ENCODE measurements at regions not wholly inside any gene's neighbourhood (a gene's known extent, or its start where the extent isn't known, plus 50 kb on each side); places are given as distances from the start of the nearest gene placed in this dataset.

- in situ Hi-C loops (cut with MboI; ENCODE audit: low sequenced_read_pairs in 4 of 4) = no loop called here
Measured at GRCh38 chr15:79678032-79678701, 218.6 kb downstream of the MTHFS start.

DNA sequence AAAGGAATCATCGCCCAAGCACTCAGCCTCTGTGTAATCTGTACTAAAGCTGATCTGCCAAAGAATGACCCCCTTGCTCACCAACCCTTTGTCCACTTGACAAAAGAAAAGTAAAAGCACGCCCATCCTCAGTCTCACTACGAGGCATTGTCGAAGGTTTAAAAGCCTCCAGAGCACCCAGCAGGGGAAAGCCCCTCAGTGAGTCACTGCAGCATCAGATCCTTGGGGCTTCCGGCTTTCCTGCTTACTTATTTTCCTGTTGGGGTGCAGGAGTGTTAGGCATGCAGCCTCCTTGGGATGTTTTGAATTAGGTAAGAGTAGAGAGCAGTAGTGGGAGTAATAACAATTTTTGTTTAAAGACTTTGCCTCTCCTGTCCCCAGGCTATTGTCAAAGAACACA lies 216.1 kb downstream of the MTHFS start:
- intact Hi-C loops (cut with DNase I; ENCODE audit: low total_unique reads) = no loop called here
- no peak for ATAC-seq
- no peak for DNase-seq
- TF ChIP-seq CTCF (IDR thresholded peaks at IDR 0.05 in 4 of 5, conservative IDR thresholded peaks at IDR 0.05 in 1 of 5) (no peak), POLR2A (IDR thresholded peaks at IDR 0.05) (no peak)
- Histone ChIP-seq H3K9me3 (no peaks in the 10 kb centered on the region), H3K27ac (no peak overlapping the region), H3K4me3 (no peak overlapping the region), H3K27me3 (no peaks in the 10 kb centered on the region), H3K36me3 (no peaks in the 10 kb centered on the region), H3K4me1 (no peaks in the 10 kb centered on the region)
- in situ Hi-C loops (cut with MboI; ENCODE audit: low sequenced_read_pairs in 4 of 4) = no loop called here

More at GRCh38 chr15:79678032-79678701, 218.6 kb downstream of the MTHFS start:
- H3K4me1 ChIP-seq = no peaks in the 10 kb centered on the region
- intact Hi-C loops (cut with DNase I; ENCODE audit: low total_unique reads) = no loop called here
- no peaks in the 10 kb centered on the region for H3K27me3 ChIP-seq
- H3K27ac ChIP-seq = no peak overlapping the region
- no peak overlapping the region for H3K4me3 ChIP-seq
- no peak for ATAC-seq
- DNase-seq = no peak
- no peaks in the 10 kb centered on the region for H3K9me3 ChIP-seq
- TF ChIP-seq POLR2A (IDR thresholded peaks at IDR 0.05) = no peak
- TF ChIP-seq CTCF (IDR thresholded peaks at IDR 0.05 in 4 of 5, conservative IDR thresholded peaks at IDR 0.05 in 1 of 5) = no peak
- H3K36me3 ChIP-seq = no peaks in the 10 kb centered on the region

DNA sequence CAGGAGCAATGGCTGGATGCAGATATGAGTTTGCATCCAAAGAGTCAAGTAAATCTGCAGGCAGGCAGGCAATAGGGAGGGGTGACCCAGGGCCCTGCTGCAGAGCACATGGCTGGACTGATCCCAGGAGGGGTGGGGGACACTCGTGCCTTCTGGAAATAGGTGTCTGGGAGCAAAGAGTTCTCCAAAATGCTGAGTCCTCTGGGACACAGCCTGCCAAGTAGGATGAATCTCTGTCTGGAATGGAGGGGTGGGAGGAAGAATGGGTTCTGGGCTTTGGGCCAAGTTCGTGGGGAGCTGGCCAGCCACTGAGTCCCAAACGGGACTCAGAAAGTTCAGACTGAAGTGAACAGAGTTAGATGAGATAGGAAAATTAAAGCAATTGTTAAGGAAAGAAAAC lies 214.5 kb downstream of the MTHFS start:
- Histone ChIP-seq H3K27ac (no peak overlapping the region), H3K9me3 (no peaks in the 10 kb centered on the region), H3K4me1 (no peaks in the 10 kb centered on the region), H3K27me3 (no peaks in the 10 kb centered on the region), H3K36me3 (no peaks in the 10 kb centered on the region), H3K4me3 (no peak overlapping the region)
- ATAC-seq = no peak
- no peak for DNase-seq
- TF ChIP-seq POLR2A (IDR thresholded peaks at IDR 0.05) (no peak), CTCF (IDR thresholded peaks at IDR 0.05 in 4 of 5, conservative IDR thresholded peaks at IDR 0.05 in 1 of 5) (no peak)
- intact Hi-C loops (cut with DNase I; ENCODE audit: low total_unique reads) = no loop called here
- in situ Hi-C loops (cut with MboI; ENCODE audit: low sequenced_read_pairs in 4 of 4) = no loop called here

DNA sequence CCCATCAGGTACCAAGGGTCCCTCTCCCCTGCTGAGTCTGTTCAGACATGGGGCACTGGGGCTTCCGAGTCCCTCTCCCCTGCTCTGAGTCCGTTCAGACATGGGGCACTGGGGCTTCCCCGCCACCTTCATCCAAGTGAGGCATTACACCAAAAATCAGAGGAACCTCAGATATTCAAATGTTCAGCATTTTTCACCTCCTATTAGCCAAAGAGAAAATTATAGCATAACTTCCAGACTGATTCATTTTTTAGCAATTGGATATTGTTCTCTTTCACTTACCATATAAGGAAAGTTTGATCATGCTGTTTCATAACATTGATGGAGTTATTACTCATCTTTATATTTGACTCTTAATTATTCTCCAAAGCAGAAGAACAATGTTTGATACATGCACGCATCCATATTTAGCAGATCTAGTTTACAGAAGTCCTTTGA lies 213.9 kb downstream of the MTHFS start:
- intact Hi-C loops (cut with DNase I; ENCODE audit: low total_unique reads) = no loop called here

More for the DNA sequence above, 213.9 kb downstream of the MTHFS start:
- no peak overlapping the region for H3K27ac ChIP-seq
- in situ Hi-C loops (cut with MboI; ENCODE audit: low sequenced_read_pairs in 4 of 4) = no loop called here
- no peak overlapping the region for H3K4me3 ChIP-seq
- H3K27me3 ChIP-seq = no peaks in the 10 kb centered on the region
- no peaks in the 10 kb centered on the region for H3K9me3 ChIP-seq
- DNase-seq (no peak), ATAC-seq (no peak)
- H3K36me3 ChIP-seq = no peaks in the 10 kb centered on the region
- no peaks in the 10 kb centered on the region for H3K4me1 ChIP-seq
- TF ChIP-seq POLR2A (IDR thresholded peaks at IDR 0.05) = no peak
- TF ChIP-seq CTCF (IDR thresholded peaks at IDR 0.05 in 4 of 5, conservative IDR thresholded peaks at IDR 0.05 in 1 of 5) = no peak
